ENCODE measurements at regions not wholly inside any gene's neighbourhood (a gene's known extent, or its start where the extent isn't known, plus 50 kb on each side); places are given as distances from the start of the nearest gene placed in this dataset.

- ATAC-seq (ENCODE audit: low read depth) (no peak), DNase-seq (no peak)
- H3K18ac ChIP-seq (ENCODE audit: low read depth, low read length) = no peak overlapping the region
- H3K4ac ChIP-seq (ENCODE audit: low read depth, low read length) = no peak overlapping the region
- peaks cover 5 to 28% of the 10 kb centered on the region in 2 experiments; a peak in 3 of 4 replicates for H3K79me1 ChIP-seq (ENCODE audit: low read depth in 1 of 2, low read length in 2 of 2)
- no peak overlapping the region for H2BK5ac ChIP-seq (ENCODE audit: low read depth, low read length, poor library complexity, severe bottlenecking)
- no peak overlapping the region for H3K27ac ChIP-seq (ENCODE audit: insufficient read depth, low read length)
- WGBS, 2 experiments (ENCODE audit: extremely low coverage in 2 of 2, insufficient read length in 1 of 2) = 95% methylated on average over 4 of the region's 21 CpGs; no CpG with 5 or more reads in 1 of the 2 experiments
- no peak overlapping the region for H2AK5ac ChIP-seq (ENCODE audit: low read depth, low read length)
- no peak overlapping the region for H2AK9ac ChIP-seq (replicated peaks; ENCODE audit: low read depth, low read length, poor library complexity)
- H3K23ac ChIP-seq (ENCODE audit: low read depth, low read length) = no peak overlapping the region
- BruUV-seq (replicated peaks) = no TSS peak
- POLR2A ChIA-PET (ENCODE audit: unreplicated experiment) = no interaction called here
- H3K9me3 ChIP-seq (ENCODE audit: control insufficient read depth, insufficient read depth, low read length) = no peaks in the 10 kb centered on the region
- no peaks in the 10 kb centered on the region for H3K36me3 ChIP-seq (ENCODE audit: control insufficient read depth, insufficient read depth, low read length)
- H4K91ac ChIP-seq (ENCODE audit: insufficient read depth, low read depth, low read length) = no peak overlapping the region
- peaks cover 19% of the 10 kb centered on the region for H4K20me1 ChIP-seq (ENCODE audit: insufficient read depth, low read length)
- intact Hi-C loops (cut with micrococcal nuclease) = no loop called here
- in situ Hi-C loops (cut with MboI; ENCODE audit: low sequenced_read_pairs) = no loop called here
- H3K9me1 ChIP-seq (ENCODE audit: insufficient read depth, low read length) = peaks cover 7% of the 10 kb centered on the region
- H3K4me1 ChIP-seq (ENCODE audit: control insufficient read depth, insufficient read depth, low read length) = peaks cover 26% of the 10 kb centered on the region
- H2BK120ac ChIP-seq (ENCODE audit: low read depth, low read length) = no peak overlapping the region
- H2BK15ac ChIP-seq (ENCODE audit: low read depth, low read length) = no peak overlapping the region
- no peak overlapping the region for H3K14ac ChIP-seq (replicated peaks; ENCODE audit: low read depth, low read length)
- TF ChIP-seq MAFK (IDR thresholded peaks at IDR 0.05; ENCODE audit: low read depth, low read length) (no peak), USF2 (IDR thresholded peaks at IDR 0.05; ENCODE audit: low read depth, low read length) (no peak), MAZ (IDR thresholded peaks at IDR 0.05; ENCODE audit: borderline replicate concordance, low read depth, low read length) (no peak), RCOR1 (IDR thresholded peaks at IDR 0.05; ENCODE audit: insufficient replicate concordance, low read length) (no peak), MXI1 (IDR thresholded peaks at IDR 0.05; ENCODE audit: borderline replicate concordance, low read depth, low read length) (no peak), RAD21 (IDR thresholded peaks at IDR 0.05; ENCODE audit: low read length) (no peak), CEBPB (IDR thresholded peaks at IDR 0.05; ENCODE audit: low read depth, low read length) (no peak), ELK1 (IDR thresholded peaks at IDR 0.05; ENCODE audit: borderline replicate concordance, low read depth, low read length) (no peak), FOS (IDR thresholded peaks at IDR 0.05; ENCODE audit: low read depth, low read length) (no peak), SMC3 (IDR thresholded peaks at IDR 0.05; ENCODE audit: low read depth, low read length) (no peak), BHLHE40 (IDR thresholded peaks at IDR 0.05; ENCODE audit: low read depth, low read length) (no peak), NFE2L2 (IDR thresholded peaks at IDR 0.05; ENCODE audit: low read depth, low read length) (no peak), POLR2A (IDR thresholded peaks at IDR 0.05; ENCODE audit: low read depth, low read length) (no peak), CTCF (conservative IDR thresholded peaks at IDR 0.05; ENCODE audit: low read depth, low read length) (no peak), RFX5 (IDR thresholded peaks at IDR 0.05; ENCODE audit: low read depth, low read length) (no peak), CHD1 (IDR thresholded peaks at IDR 0.05; ENCODE audit: low read depth, low read length) (no peak)
- H3K4me2 ChIP-seq (ENCODE audit: low read depth, low read length) = no peak overlapping the region
- no peak overlapping the region for H3K9ac ChIP-seq (ENCODE audit: low read depth, low read length)
- dilution Hi-C loops (cut with HindIII; ENCODE audit: low sequenced_read_pairs, unreplicated experiment) = no loop called here
- no peak overlapping the region for H3K4me3 ChIP-seq (ENCODE audit: insufficient read depth, low read depth, low read length)
- H4K5ac ChIP-seq (ENCODE audit: low read depth, low read length) = no peak overlapping the region
- H4K8ac ChIP-seq (ENCODE audit: low read depth in 2 of 2, low read length in 2 of 2) = no peak overlapping the region
- CTCF ChIA-PET = no interaction called here
- H3K27me3 ChIP-seq (ENCODE audit: control insufficient read depth, insufficient read depth, low read length) = no peaks in the 10 kb centered on the region
- no peak overlapping the region for H3K56ac ChIP-seq (ENCODE audit: extremely low read depth, insufficient read depth, low read length)
- no peak overlapping the region for H2BK20ac ChIP-seq (ENCODE audit: low read depth, low read length)
- H2AFZ ChIP-seq (replicated peaks; ENCODE audit: low read length, poor library complexity) = no peak overlapping the region
Observed at GRCh38 chr16:85510041-85510659, 103.0 kb upstream of the GSE1 start.

Data from IMR-90 (cell line).